Trophoblast cell (in vitro differentiated cells and primary cell): ENCODE measurements at regions not wholly inside any gene's neighbourhood (a gene's known extent, or its start where the extent isn't known, plus 50 kb on each side); places are given as distances from the start of the nearest gene placed in this dataset.

Experiments used
- DNase-seq, 2 donors: peaks; one replicate each; pipeline ENCODE4 v3.0.0-alpha.2; 2016
- H2AFZ ChIP-seq: 2 replicates; pipeline ENCODE4 v1.6.1; 2013; ENCODE audit warnings: low read length, moderate library complexity, mild to moderate bottlenecking; ENCODE audit not compliant: insufficient read depth, poor library complexity
- H2AK5ac ChIP-seq: 2 replicates; pipeline ENCODE4 v1.6.1; 2013; ENCODE audit warnings: mild to moderate bottlenecking, low read length
- H2BK120ac ChIP-seq: 2 replicates; pipeline ENCODE4 v1.6.1; 2013; ENCODE audit warnings: low read length, mild to moderate bottlenecking, moderate library complexity; ENCODE audit not compliant: insufficient read depth, poor library complexity
- H2BK12ac ChIP-seq: 2 replicates; pipeline ENCODE4 v1.6.1; 2013; ENCODE audit warnings: mild to moderate bottlenecking, low read length, moderate library complexity
- H2BK5ac ChIP-seq: 2 replicates; pipeline ENCODE4 v1.6.1; 2013; ENCODE audit warnings: low read length, low read depth, moderate library complexity, mild to moderate bottlenecking; ENCODE audit not compliant: poor library complexity
- H3K14ac ChIP-seq: 2 replicates; pipeline ENCODE4 v1.6.1; 2013; ENCODE audit warnings: mild to moderate bottlenecking, low read length
- H3K18ac ChIP-seq: 2 replicates; pipeline ENCODE4 v1.6.1; 2013; ENCODE audit warnings: mild to moderate bottlenecking, low read length
- H3K23ac ChIP-seq: 2 replicates; pipeline ENCODE4 v1.6.1; 2013; ENCODE audit warnings: low read length
- H3K27ac ChIP-seq: 2 replicates; pipeline ENCODE4 v1.5.1; 2013; ENCODE audit warnings: low read depth, mild to moderate bottlenecking, inconsistent platforms, low read length, moderate library complexity
- H3K27me3 ChIP-seq: 2 replicates; pipeline ENCODE4 v1.6.1; 2013; ENCODE audit warnings: inconsistent platforms, mild to moderate bottlenecking, low read length, moderate library complexity; ENCODE audit not compliant: insufficient read depth
- H3K36me3 ChIP-seq, 2 experiments: 1 replicate in 1 of 2; 2 replicates in 1 of 2; pipeline ENCODE4 v1.6.1; 2013; ENCODE audit warnings: low read length in 2 of 2, mild to moderate bottlenecking in 2 of 2, moderate library complexity in 1 of 2; ENCODE audit not compliant: insufficient read depth in 2 of 2, control insufficient read depth in 1 of 2
- H3K4ac ChIP-seq: 2 replicates; pipeline ENCODE4 v1.6.1; 2013; ENCODE audit warnings: low read depth, mild to moderate bottlenecking, low read length, moderate library complexity
- H3K4me1 ChIP-seq, 2 experiments: 1 replicate in 1 of 2; 2 replicates in 1 of 2; pipeline ENCODE4 v1.6.1; 2013; ENCODE audit warnings: low read length in 2 of 2, mild to moderate bottlenecking in 2 of 2, moderate library complexity in 1 of 2; ENCODE audit not compliant: insufficient read depth in 2 of 2, control insufficient read depth in 1 of 2
- H3K4me2 ChIP-seq: 2 replicates; pipeline ENCODE4 v1.6.1; 2013; ENCODE audit warnings: inconsistent platforms, mild to moderate bottlenecking, low read length, moderate library complexity
- H3K4me3 ChIP-seq: 2 replicates; pipeline ENCODE4 v1.5.1; 2013; ENCODE audit warnings: mild to moderate bottlenecking, low read depth, low read length, inconsistent platforms
- H3K79me1 ChIP-seq: one replicate; pipeline ENCODE4 v1.6.1; 2013; ENCODE audit warnings: low read length
- H3K79me2 ChIP-seq: 2 replicates; pipeline ENCODE4 v1.6.1; 2013; ENCODE audit warnings: low read length, mild to moderate bottlenecking; ENCODE audit not compliant: control insufficient read depth, insufficient read depth, poor library complexity
- H3K9ac ChIP-seq: 2 replicates; pipeline ENCODE4 v1.6.1; 2013; ENCODE audit warnings: mild to moderate bottlenecking, low read length
- H3K9me3 ChIP-seq: 2 replicates; pipeline ENCODE4 v1.6.1; 2013; ENCODE audit warnings: low read depth, mild to moderate bottlenecking, control low read depth, inconsistent platforms, low read length; ENCODE audit not compliant: insufficient read depth
- H4K12ac ChIP-seq: 2 replicates; pipeline ENCODE4 v1.6.1; 2013; ENCODE audit warnings: low read depth, mild to moderate bottlenecking, low read length, moderate library complexity
- H4K8ac ChIP-seq: 2 replicates; pipeline ENCODE4 v1.6.1; 2013; ENCODE audit warnings: low read depth, mild to moderate bottlenecking, low read length, moderate library complexity
- H4K91ac ChIP-seq: one replicate; pipeline ENCODE4 v1.6.1; 2013; ENCODE audit warnings: low read depth, mild to moderate bottlenecking, low read length, moderate library complexity
- WGBS: extraction: QIAGEN DNeasy Blood & Tissue Kit; methylation state at CpG from one replicate; pipeline ENCODE4 v1.1.7; 2013; ENCODE audit warnings: missing lambda C conversion rate; ENCODE audit not compliant: insufficient read length, insufficient coverage; ENCODE audit errors: extremely low coverage; 5-methylcytosine and 5-hydroxymethylcytosine counted together

DNA sequence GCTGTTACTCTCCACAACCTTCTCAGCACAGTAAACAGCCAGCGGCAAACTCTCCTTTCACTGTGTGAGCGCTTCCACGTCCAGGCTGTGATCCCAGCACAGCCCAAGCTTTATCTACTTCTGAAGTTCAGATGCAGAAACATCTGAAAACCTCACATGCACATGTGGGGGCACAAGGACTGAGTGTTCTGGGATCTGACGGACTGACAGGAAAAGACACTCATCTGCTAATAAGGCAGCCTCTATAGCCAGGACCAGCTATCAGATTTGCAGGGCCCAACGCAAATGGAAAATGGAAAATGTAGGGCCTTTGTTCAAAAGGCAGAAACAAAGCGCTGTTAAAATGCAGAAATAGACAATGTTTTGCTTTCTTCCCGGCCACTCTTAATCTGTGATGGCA lies 133.8 kb upstream of the ARHGAP28 start:
- Histone ChIP-seq H2BK12ac (no peak overlapping the region), H3K9me3 (no peaks in the 10 kb centered on the region), H2AFZ (no peak overlapping the region), H4K12ac (no peak overlapping the region), H3K79me2 (no peaks in the 10 kb centered on the region), H3K4me2 (no peak overlapping the region), H3K23ac (no peak overlapping the region), H3K36me3 (no peaks in the 10 kb centered on the region), H2AK5ac (no peak overlapping the region), H4K8ac (no peak overlapping the region), H3K27me3 (no peaks in the 10 kb centered on the region), H3K9ac (no peak overlapping the region), H2BK5ac (no peak overlapping the region), H3K4ac (no peak overlapping the region), H3K4me1 (peaks cover 2 to 3% of the 10 kb centered on the region in 2 experiments), H4K91ac (no peak overlapping the region), H3K4me3 (no peak overlapping the region), H3K79me1 (no peaks in the 10 kb centered on the region), H3K18ac (no peak overlapping the region), H3K27ac (no peak overlapping the region), H2BK120ac (no peak overlapping the region), H3K14ac (no peak overlapping the region)
- no CpG with 5 or more reads among the region's 7 CpGs for WGBS
- no peak for DNase-seq

DNA sequence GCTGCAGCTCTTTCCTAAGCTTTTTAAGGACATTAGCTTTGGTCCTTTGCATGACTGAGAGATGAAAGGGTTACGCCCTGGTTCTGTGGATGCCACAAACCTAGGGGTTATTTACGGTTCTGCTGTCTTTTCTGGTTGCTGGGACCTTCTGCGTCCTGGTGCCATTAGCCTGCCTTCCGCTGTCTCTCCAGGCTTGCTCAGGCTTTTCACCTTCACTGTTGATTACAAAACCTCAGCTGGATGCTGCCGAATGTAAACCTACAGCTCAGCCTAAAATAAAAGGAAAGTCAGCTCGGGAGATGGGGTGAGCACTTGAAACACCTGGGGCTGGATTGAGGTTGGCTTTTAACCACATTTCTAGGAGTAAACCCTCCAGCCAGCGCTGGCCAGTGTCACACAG lies 130.9 kb upstream of the ARHGAP28 start:
- Histone ChIP-seq H3K4me2 (no peak overlapping the region), H3K14ac (no peak overlapping the region), H3K4me1 (peaks cover 0 to 4% of the 10 kb centered on the region in 2 experiments), H4K12ac (no peak overlapping the region), H3K4me3 (no peak overlapping the region), H3K23ac (no peak overlapping the region), H2AFZ (no peak overlapping the region), H3K27ac (no peak overlapping the region), H2AK5ac (no peak overlapping the region), H4K8ac (no peak overlapping the region), H2BK12ac (no peak overlapping the region), H3K36me3 (no peaks in the 10 kb centered on the region), H3K18ac (no peak overlapping the region), H4K91ac (no peak overlapping the region), H3K9me3 (no peaks in the 10 kb centered on the region), H3K27me3 (no peaks in the 10 kb centered on the region), H3K9ac (no peak overlapping the region), H2BK5ac (no peak overlapping the region), H2BK120ac (no peak overlapping the region), H3K79me2 (no peaks in the 10 kb centered on the region), H3K79me1 (no peaks in the 10 kb centered on the region), H3K4ac (no peak overlapping the region)
- DNase-seq: no peak
- no CpG with 5 or more reads among the region's 7 CpGs for WGBS

- H4K12ac ChIP-seq: no peak overlapping the region
- no peak overlapping the region for H4K91ac ChIP-seq
- H3K23ac ChIP-seq: no peak overlapping the region
- H2AK5ac ChIP-seq: no peak overlapping the region
- no peaks in the 10 kb centered on the region for H3K27me3 ChIP-seq
- WGBS: no CpG with 5 or more reads among the region's 3 CpGs
- H2BK12ac ChIP-seq: no peak overlapping the region
- no peak overlapping the region for H4K8ac ChIP-seq
- no peak overlapping the region for H3K14ac ChIP-seq
- H3K4me3 ChIP-seq: no peak overlapping the region
- H2BK120ac ChIP-seq: no peak overlapping the region
- DNase-seq: no peak
- H3K4me2 ChIP-seq: no peak overlapping the region
- H2BK5ac ChIP-seq: no peak overlapping the region
- H3K9ac ChIP-seq: no peak overlapping the region
- H3K4me1 ChIP-seq: peaks cover 0 to 4% of the 10 kb centered on the region in 2 experiments
- H3K79me2 ChIP-seq: no peaks in the 10 kb centered on the region
- H3K27ac ChIP-seq: no peak overlapping the region
- no peak overlapping the region for H3K4ac ChIP-seq
- no peaks in the 10 kb centered on the region for H3K36me3 ChIP-seq
- no peaks in the 10 kb centered on the region for H3K9me3 ChIP-seq
- no peaks in the 10 kb centered on the region for H3K79me1 ChIP-seq
- no peak overlapping the region for H2AFZ ChIP-seq
- H3K18ac ChIP-seq: no peak overlapping the region
Measured at GRCh38 chr18:6600667-6601167, 128.8 kb upstream of the ARHGAP28 start.

- Histone ChIP-seq H3K18ac (no peak overlapping the region), H3K23ac (no peak overlapping the region), H3K14ac (no peak overlapping the region), H3K9ac (no peak overlapping the region), H2BK12ac (no peak overlapping the region), H3K36me3 (no peaks in the 10 kb centered on the region), H3K4me1 (peaks cover 0 to 4% of the 10 kb centered on the region in 2 experiments), H2AK5ac (no peak overlapping the region), H3K79me1 (no peaks in the 10 kb centered on the region), H4K91ac (no peak overlapping the region), H2BK120ac (no peak overlapping the region), H3K4me2 (no peak overlapping the region), H3K4ac (no peak overlapping the region), H2AFZ (no peak overlapping the region), H3K9me3 (no peaks in the 10 kb centered on the region), H4K8ac (no peak overlapping the region), H3K27me3 (no peaks in the 10 kb centered on the region), H3K79me2 (no peaks in the 10 kb centered on the region), H3K4me3 (no peak overlapping the region), H2BK5ac (no peak overlapping the region), H4K12ac (no peak overlapping the region), H3K27ac (no peak overlapping the region)
- no peak for DNase-seq
- no CpG with 5 or more reads among the region's 6 CpGs for WGBS
Measured at GRCh38 chr18:6601241-6601640, 128.3 kb upstream of the ARHGAP28 start.
